Cardiac muscle cell (in vitro differentiated cells and primary cell): ENCODE measurements at regions not wholly inside any gene's neighbourhood (a gene's known extent, or its start where the extent isn't known, plus 50 kb on each side); places are given as distances from the start of the nearest gene placed in this dataset.

Experiments used
- DNase-seq, 2 donors: peaks; one replicate each; pipeline versions ENCODE4 v3.0.0 to v3.0.0-alpha.2; 2010 to 2017; ENCODE audit warnings: low read depth in 1 of 2, low spot score in 1 of 2
- H3K27ac ChIP-seq: fragments of 200-600 bp; sonication (generic); 2 replicates; pipeline ENCODE4 v1.5.1; 2016
- H3K27me3 ChIP-seq: fragments of 200-600 bp; sonication (generic); 2 replicates; pipeline ENCODE4 v1.6.0; 2016; ENCODE audit warnings: control low read depth
- H3K36me3 ChIP-seq: fragments of 200-600 bp; sonication (generic); 2 replicates; pipeline ENCODE4 v1.5.1; 2016; ENCODE audit warnings: control low read depth
- H3K4me1 ChIP-seq: fragments of 200-600 bp; sonication (generic); 2 replicates; pipeline ENCODE4 v1.8.1; 2017; ENCODE audit warnings: low read depth, mild to moderate bottlenecking, mixed run types
- H3K4me3 ChIP-seq: fragments of 200-600 bp; sonication (generic); 2 replicates; pipeline ENCODE4 v1.5.1; 2016; ENCODE audit warnings: mild to moderate bottlenecking
- H3K9me3 ChIP-seq: fragments of 200-600 bp; sonication (generic); 2 replicates; pipeline ENCODE4 v1.5.1; 2017; ENCODE audit warnings: low read depth, mild to moderate bottlenecking, control low read depth
- TF ChIP-seq, protein P1 (sequence below): IDR thresholded peaks from 2 replicates; pipeline ENCODE4 v1.5.1; 2012; ENCODE audit warnings: low read depth, mild to moderate bottlenecking, low read length

DNA sequence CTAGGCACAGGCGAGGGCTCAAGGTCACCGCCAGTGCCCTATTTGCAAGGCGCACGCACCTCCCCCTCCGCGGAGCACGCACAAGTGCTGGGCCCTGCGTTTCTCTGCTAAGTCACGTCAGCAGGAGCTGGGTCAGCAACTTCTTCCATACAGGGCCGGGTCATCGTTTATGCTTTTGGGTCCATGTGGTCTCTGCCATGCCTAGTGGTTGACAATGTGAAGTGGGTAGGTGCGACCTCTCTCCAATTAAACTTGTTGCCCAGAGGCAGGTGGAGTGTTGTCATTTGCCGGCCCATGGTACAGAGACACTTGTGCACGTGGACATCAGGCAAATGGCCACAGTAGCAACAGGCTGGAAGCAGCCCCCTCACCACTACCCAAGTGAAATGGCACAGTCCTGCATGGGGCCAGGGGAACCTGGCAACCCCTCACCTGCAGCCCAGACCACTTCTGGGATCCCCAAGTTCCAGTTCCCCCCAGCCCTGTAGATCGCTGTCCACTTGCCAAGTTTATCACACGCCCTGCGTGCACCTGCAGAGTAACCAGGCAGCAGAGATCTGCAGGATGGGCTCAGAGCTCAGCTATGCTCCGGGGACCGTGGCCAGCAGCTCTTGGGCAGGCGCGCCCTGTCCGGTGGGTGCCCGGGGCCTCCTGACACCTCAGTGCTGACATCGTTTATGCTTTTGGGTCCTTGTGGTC is 86.1 kb upstream of the PPP2R2D start:
- DNase-seq: no peak
- TF ChIP-seq, protein P1, sequence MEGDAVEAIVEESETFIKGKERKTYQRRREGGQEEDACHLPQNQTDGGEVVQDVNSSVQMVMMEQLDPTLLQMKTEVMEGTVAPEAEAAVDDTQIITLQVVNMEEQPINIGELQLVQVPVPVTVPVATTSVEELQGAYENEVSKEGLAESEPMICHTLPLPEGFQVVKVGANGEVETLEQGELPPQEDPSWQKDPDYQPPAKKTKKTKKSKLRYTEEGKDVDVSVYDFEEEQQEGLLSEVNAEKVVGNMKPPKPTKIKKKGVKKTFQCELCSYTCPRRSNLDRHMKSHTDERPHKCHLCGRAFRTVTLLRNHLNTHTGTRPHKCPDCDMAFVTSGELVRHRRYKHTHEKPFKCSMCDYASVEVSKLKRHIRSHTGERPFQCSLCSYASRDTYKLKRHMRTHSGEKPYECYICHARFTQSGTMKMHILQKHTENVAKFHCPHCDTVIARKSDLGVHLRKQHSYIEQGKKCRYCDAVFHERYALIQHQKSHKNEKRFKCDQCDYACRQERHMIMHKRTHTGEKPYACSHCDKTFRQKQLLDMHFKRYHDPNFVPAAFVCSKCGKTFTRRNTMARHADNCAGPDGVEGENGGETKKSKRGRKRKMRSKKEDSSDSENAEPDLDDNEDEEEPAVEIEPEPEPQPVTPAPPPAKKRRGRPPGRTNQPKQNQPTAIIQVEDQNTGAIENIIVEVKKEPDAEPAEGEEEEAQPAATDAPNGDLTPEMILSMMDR: no peak
- no peak overlapping the region for H3K4me3 ChIP-seq
- H3K27ac ChIP-seq: no peak overlapping the region
- H3K4me1 ChIP-seq: no peaks in the 10 kb centered on the region
- no peaks in the 10 kb centered on the region for H3K36me3 ChIP-seq
- no peaks in the 10 kb centered on the region for H3K9me3 ChIP-seq
- H3K27me3 ChIP-seq: peaks cover 3% of the 10 kb centered on the region

DNA sequence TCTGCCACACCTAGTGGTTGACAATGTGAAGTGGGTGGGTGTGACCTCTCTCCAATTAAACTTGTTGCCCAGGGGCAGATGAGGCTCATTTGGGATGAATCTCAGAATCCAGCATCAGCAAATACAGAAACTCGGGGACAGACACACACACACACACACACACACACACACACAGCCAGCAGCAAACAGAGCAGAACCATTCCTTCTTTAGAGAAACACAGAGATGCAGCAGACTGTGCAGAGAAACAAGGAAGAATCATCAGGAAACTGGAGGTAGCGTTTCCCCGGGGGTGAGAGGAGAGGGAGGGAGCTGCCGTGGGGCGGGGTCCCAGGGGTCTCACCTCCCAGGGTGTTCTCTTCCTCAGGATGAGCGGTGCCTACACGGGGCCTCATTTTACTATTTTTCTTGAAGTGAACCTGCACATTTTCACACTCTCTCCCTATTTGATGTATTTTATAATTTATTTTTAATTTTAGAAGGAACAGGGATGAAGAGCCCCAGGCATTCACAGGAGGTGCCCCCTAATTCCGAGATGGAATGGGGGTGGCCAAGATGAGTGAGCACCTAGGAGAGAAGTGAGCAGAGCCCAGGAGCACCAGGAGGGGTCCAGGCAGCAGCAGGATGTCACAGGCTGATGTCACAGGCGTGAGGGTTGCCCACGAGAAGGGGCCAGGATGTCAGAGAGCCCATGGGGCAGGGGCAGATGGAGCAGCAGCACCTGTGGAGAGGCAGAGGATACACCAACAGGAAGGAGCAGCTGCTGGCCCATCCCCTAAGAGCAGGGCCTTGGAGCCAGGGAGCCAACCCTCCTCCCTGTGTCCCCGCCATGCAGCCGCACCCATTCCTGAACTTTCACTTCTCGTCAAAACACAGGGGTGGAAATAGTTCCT is 85.3 kb upstream of the PPP2R2D start:
- Histone ChIP-seq H3K4me1 (no peaks in the 10 kb centered on the region), H3K4me3 (no peak overlapping the region), H3K36me3 (no peaks in the 10 kb centered on the region), H3K27me3 (peaks cover 3% of the 10 kb centered on the region), H3K9me3 (no peaks in the 10 kb centered on the region), H3K27ac (no peak overlapping the region)
- TF ChIP-seq, protein P1: no peak
- DNase-seq: no peak

DNA sequence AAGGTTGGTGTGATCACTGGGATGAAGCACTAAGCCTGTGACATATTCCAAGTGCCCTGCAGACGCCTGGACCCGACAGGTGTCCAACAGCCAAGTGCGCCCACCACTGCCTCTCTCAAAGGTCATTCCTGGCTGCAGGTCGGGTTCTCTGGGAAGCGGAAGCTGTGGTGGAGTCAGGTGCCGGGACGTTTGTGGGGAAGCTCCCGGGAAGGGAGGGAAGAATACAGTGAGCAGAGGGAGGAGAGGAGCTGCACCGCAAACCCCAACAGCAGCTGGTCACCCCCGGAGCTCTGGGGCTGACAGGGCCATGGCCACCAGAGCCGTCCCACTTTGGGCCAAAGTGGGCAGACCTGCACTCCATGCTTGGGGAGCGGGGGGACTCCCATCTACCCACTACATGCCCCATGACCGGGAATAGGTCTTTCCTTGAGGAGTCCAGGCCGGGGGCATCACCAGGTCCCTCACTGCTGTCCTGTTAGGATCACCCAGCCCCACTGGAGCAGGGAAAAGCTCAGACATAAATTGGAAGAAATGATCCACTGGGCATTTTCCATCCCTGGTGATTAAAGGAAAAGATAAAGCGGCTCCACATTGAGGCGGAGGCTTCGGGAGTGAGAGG is 84.5 kb upstream of the PPP2R2D start:
- DNase-seq: no peak
- no peaks in the 10 kb centered on the region for H3K4me1 ChIP-seq

DNA sequence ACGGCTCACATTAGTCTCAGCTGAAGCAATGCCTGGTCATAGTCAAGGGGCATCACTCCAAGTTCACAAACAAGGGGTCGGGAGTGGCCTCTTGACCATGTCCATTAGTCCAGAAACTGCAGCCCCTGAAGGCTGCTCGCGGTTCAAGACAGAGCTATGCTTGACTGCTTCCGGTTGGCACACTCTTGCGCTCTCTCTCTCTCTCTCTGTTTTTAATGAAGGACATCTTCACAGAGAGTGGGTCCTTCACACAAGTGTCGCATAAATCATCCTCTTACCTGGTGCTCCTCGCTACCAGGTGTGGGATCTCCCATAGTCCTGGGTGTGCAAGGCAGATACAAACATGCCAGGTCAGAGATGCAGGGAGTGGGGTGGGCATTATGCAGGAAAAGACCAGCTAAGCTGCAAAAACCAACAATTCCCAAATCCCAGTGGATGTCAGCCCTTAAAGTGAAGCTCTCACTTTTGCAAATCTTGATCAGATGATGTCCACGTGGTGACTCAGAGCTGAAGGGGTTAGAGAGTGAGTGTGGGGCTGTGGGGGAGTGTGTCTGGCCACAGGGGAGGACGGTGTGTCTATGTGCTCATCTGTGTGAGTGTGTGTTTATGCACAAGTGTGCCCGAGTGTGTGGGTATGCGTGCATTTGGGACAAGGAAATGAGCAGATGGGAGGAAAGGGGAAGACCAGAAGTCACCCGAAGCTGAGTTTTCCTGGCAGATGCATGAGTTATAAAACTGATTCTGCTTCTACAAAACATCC is 83.7 kb upstream of the PPP2R2D start:
- Histone ChIP-seq H3K27ac (no peak overlapping the region), H3K9me3 (no peaks in the 10 kb centered on the region), H3K27me3 (peaks cover 3% of the 10 kb centered on the region), H3K4me3 (no peak overlapping the region), H3K36me3 (no peaks in the 10 kb centered on the region), H3K4me1 (no peaks in the 10 kb centered on the region)
- no peak for DNase-seq
- TF ChIP-seq, protein P1: no peak

More for the DNA sequence above, 84.5 kb upstream of the PPP2R2D start:
- H3K36me3 ChIP-seq: no peaks in the 10 kb centered on the region
- H3K9me3 ChIP-seq: no peaks in the 10 kb centered on the region
- TF ChIP-seq, protein P1: no peak
- peaks cover 3% of the 10 kb centered on the region for H3K27me3 ChIP-seq
- H3K4me3 ChIP-seq: no peak overlapping the region
- H3K27ac ChIP-seq: no peak overlapping the region

DNA sequence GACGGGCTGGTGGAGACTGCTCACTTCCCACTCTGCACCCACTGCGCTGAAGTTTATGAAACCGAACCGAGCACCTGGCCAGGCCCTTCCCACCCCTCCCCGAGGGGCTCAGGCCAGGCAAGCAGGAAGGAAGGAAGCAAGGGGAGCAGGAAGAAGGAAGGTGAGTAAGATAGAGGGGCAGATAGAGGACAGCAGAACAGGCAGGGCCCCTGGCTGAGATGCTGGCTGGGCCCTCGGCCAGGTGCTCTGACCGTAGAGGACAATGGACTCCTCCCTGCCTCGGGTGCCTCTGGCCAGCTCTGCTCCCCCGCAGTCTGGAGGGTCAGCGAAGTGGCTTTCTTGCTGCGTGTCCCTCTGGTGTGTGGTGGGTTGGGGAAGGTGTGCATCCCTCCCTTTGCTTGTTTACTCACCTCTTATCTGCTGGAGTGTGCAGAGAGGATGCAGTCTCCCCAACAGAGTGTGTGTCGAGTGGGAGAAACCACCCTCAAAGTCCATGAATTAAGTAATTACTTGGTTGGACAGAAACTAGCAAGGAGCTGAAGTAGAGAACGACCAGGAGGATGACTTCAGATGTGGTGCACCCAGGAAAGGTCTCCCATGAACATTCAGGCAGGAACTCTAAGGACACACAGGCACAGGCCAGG is 82.8 kb upstream of the PPP2R2D start:
- no peak overlapping the region for H3K27ac ChIP-seq
- no peak for DNase-seq

More for the DNA sequence above, 82.8 kb upstream of the PPP2R2D start:
- H3K9me3 ChIP-seq: no peaks in the 10 kb centered on the region
- no peaks in the 10 kb centered on the region for H3K36me3 ChIP-seq
- peaks cover 3% of the 10 kb centered on the region for H3K27me3 ChIP-seq
- H3K4me1 ChIP-seq: no peaks in the 10 kb centered on the region
- TF ChIP-seq, protein P1: no peak
- H3K4me3 ChIP-seq: no peak overlapping the region
